Dedifferentiated amniotic fluid mesenchymal stem cell (primary cell): ENCODE measurements at regions not wholly inside any gene's neighbourhood (a gene's known extent, or its start where the extent isn't known, plus 50 kb on each side); places are given as distances from the start of the nearest gene placed in this dataset.
A peak's percentile ranks its signal among the peaks of the same experiment; 100 is the strongest.

Source experiments
- DNase-seq: peaks from one replicate; pipeline ENCODE4 v3.0.0-alpha.2; 2016; ENCODE audit errors: extremely low spot score

DNA sequence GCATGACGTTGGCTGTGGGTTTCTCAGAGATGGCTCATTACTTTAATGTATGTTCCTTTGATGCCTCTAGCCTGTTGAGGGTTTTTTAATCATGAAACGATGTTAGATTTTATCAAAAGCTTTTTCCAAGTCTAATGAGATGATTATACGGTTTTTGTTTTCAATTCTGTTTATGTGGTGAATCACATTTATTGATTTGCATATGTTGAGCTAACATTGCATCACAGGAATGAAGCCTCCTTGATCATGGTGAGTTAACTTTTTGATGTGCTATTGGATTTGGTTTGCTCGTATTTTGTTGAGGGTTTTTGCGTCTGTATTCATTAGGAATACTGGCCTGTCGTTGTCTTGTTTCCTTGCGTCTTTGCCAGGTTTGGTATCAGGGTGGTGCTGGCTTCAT is 52.3 kb upstream of the PTPN12 start:
- DNase-seq = no peak

DNA sequence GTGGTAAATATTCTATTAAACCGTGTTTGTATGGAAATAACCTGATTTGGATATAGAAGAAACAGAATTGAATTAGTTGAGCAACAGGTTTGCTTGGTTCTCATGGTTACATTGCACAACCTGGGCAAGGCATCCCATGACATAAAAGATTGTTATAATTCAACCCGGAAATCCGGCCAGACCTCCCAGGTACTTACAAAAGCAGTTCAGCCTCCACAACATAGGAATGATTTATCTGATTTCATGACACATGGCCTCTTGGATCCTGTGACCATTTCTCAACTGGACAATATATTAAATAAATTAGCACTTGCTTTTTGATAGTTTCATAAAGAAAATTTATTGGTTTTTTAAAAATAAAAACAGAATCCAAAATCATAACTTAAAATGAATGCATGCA is 55.1 kb upstream of the PTPN12 start:
- DNase-seq = no peak

DNA sequence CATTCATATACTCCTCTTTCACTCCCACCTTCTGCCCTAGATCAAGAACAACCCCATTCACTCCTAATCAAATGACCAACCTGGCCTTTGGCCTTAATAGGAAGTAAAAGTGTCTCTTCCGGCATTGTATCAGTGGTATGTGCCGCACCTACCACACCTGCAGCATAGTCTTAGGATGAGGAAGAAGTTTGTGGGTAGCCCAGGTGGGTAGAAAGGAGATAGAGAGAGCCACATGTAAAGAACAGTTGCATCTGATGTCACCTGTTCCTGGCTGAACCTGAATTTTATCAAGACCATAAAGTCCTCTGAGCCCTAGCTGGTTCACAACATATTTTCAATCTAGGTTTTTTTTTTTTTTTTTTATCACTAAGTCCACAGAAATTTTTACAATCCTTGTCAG is 55.5 kb upstream of the PTPN12 start:
- no peak for DNase-seq

DNA sequence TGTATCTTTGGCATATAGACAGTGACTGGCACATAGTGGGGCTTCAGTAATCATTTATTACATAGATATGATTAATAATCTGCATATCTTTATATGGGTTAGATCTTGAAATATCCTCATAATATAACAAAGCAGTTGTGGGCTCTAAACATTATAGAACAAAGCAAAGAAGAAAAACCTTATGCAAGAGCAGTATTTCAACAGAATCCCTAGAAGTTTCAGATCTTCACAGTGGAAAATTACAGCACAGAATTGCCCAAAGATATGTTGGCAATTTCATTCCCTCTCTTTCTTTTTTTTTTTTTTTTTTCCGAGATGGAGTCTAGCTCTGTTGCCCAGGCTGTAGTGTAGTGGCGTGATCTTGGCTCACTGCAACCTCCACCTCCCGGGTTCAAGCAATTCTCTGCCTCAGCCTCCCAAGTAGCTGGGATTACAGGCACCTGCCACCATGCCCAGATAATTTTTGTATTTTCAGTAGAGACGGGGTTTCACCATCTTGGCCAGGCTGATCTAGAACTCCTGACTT is 56.9 kb upstream of the PTPN12 start:
- peak; percentile 49 for DNase-seq

DNA sequence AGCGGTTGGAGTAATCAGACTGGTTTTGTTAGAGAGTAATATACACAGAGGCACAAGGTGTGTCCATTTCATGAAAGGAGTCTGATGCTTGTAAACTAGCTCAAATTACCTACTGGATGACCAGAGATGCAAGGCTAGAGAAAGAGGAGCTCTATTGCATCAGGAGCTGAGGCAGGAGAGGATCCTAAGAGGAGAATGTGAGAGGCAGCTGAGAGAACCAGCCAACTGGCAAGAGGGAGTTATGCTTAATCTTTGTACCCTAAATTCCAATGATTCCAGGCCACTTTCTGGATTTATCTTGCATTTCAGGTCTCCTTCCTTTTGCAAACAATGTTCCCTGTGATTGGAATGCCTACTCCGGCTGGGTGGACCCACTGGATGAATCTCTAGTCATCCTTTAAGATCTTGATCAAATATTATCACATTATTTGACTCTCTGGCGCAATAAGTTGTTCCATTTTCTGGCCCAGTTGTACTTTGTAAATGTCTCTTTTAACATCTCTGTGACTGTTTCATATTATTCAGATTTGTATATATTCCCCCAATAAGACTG is 57.5 kb upstream of the PTPN12 start:
- peak; percentile 32 for DNase-seq

DNA sequence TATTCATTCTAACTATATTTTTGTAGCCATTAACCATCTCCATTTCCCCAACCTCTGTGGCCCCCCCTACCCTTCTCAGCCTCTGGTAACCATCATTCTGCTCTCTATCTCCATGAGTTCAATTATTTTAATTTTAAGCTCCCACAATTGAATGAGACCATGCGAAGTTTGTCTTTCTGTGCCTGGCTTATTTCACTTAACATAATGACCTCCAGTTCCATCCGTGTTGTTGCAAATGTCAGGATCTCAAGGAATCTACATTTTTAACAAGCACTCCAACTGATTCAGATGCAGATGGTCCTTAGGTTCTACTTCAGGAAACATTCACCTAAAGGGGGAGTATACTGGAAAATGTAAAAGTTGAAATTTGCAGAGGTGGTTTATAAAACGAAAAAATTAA is 60.2 kb upstream of the PTPN12 start:
- no peak for DNase-seq

DNA sequence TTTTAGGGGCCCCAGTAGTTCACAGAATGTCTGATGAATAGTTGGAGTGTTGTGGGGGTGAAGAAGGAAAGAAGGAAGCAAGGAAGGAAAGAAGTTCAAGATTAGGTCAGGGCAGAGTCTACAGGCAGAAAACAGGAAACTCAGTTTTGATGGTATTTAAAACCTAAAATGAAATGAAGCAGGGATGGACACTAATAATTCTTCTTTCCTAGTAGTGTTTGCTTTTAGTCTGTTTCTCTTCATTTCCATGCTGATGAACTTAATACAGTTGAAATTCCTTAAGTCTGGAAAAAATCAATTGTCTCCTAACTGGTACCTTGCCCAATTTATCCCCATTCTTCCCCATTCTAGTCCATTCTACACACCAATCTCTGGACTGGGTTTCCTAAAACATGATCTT is 59.0 kb upstream of the GSAP start:
- DNase-seq = no peak

DNA sequence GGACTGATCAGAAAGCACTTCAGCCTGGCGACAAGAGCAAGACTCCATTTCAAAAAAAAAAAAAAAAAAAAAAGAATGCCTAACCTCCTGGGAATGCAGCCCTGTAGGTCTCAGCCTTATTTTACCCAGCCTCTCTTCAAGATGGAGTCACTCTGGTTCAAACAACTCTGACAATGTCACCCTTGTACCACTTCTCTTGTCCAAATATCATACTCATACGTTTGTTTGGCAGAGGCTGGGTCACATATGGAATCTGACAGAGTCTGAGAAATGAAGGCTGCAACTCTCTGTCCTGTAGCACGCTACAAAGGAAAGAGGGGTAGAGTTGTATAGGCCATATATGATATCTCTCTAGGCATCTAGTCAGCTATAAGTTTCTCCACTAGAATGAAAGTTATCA is 58.6 kb upstream of the GSAP start:
- no peak for DNase-seq

DNA sequence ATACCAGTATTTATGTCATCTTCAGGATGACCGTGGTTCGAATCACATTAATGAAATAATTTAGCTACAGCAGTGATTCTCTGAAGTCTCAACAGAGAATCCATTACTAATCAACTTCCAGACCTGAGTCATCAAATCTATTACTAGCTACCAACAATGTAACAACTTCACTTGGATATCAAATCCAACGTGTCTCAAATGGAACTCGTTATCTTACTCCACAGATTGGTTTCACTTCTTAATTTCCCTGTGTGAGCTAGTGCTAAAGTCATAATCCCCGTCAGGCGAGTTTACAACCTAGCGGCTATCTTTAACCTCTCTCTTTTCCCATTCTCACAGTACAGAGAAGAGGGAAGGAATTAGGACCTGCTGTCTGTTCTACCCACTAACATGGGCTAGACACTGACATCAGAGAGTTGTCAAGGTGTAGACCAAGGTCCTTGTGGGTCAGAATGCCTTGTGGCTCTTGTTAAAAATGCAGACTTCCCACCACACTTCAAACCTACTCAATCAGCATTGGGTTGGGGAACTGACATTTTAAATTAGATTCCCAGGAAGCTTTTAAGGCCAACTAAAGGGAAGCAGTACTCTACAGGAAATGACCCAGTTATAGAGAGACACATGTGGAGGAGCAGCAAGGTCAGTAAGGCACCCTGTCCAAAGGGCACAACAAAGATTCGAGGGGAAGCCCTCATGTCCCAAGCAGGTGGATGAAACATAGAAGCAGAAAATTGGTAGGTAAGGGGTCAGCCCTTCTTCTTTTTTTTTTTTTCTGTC is 57.3 kb upstream of the GSAP start:
- DNase-seq = no peak

DNA sequence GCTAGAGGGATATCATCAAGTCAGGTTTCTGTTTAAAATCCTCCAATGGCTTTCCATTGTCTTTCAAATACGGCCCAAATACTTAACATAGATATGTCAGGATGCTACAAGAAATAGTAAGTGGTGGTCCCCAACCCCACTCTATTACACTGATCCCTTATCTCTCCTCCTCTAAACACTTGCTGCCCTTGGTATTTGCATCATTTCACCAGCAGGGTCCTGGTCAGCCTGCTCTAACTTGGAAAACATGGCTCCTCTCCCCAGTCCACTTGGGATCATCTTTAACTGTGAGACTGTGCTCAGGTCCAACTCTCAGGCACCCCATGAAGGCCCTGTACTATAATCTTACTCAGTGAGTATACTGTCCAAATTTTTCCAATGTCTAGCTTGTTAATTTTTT is 53.8 kb upstream of the GSAP start:
- DNase-seq = no peak

DNA sequence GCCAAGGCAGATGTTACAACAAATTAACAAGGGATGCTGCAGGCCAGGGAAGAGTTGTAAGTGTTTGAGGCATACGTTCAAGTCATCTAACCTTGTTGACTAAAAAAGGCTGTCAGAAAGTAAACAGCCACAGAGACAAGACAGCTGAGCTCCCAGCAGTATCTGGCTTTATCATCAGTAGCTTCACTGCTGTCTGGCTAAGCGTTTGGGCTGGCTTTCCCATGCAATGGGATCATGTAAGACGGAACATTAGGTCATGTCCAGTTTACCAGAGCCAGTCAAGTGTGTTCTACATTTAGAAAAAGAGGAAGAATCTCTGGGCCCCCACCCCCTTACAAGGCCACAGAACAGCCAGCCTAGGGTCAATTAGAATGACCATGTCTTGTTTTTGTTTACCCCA is 51.3 kb upstream of the GSAP start:
- no peak for DNase-seq

DNA sequence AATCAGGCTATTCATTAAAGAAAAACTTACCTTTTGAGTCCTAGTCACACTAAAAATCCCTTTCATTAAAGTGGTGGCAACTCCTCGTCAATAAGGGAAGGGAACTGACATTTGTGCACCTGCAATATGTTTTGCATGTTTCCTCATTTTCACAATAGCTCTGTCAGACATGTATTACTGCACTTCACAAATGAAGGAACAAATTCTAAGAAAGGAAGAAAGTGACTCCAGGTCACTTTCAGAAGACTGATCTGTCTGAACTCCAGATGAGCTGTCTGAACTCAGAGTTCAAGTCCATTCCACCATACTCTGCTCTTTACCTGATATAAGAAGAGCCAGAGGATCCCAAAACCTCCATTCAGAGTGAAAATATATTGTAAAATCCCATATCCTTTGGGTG is 50.3 kb upstream of the GSAP start:
- no peak for DNase-seq
